ENCODE measurements at regions not wholly inside any gene's neighbourhood (a gene's known extent, or its start where the extent isn't known, plus 50 kb on each side); places are given as distances from the start of the nearest gene placed in this dataset.

DNA sequence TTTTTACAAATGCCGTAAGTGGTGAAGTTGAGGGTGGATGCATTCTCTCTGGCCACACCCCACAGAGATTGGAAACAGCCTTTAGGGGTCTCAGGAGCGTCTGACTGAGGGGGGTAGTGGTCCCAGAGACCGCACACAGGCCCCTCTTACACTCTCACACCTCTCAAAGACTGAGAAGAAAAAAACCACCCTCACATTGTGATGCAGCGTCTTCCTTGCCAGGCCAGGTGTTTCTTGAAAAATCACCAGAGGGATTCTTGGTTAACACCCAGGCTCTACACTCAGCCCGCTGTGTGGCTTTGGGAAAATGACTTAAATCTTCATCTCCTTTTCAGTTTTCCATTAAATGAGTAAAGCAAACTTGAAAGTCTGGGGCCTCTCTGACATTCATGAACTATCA is 115.8 kb upstream of the SPTLC3 start:
- TF ChIP-seq, protein P1, sequence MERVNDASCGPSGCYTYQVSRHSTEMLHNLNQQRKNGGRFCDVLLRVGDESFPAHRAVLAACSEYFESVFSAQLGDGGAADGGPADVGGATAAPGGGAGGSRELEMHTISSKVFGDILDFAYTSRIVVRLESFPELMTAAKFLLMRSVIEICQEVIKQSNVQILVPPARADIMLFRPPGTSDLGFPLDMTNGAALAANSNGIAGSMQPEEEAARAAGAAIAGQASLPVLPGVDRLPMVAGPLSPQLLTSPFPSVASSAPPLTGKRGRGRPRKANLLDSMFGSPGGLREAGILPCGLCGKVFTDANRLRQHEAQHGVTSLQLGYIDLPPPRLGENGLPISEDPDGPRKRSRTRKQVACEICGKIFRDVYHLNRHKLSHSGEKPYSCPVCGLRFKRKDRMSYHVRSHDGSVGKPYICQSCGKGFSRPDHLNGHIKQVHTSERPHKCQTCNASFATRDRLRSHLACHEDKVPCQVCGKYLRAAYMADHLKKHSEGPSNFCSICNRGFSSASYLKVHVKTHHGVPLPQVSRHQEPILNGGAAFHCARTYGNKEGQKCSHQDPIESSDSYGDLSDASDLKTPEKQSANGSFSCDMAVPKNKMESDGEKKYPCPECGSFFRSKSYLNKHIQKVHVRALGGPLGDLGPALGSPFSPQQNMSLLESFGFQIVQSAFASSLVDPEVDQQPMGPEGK (CRISPR knock-in tag; IDR thresholded peaks at IDR 0.05; ENCODE audit: borderline replicate concordance), result no peak
- TF ChIP-seq, protein P2, sequence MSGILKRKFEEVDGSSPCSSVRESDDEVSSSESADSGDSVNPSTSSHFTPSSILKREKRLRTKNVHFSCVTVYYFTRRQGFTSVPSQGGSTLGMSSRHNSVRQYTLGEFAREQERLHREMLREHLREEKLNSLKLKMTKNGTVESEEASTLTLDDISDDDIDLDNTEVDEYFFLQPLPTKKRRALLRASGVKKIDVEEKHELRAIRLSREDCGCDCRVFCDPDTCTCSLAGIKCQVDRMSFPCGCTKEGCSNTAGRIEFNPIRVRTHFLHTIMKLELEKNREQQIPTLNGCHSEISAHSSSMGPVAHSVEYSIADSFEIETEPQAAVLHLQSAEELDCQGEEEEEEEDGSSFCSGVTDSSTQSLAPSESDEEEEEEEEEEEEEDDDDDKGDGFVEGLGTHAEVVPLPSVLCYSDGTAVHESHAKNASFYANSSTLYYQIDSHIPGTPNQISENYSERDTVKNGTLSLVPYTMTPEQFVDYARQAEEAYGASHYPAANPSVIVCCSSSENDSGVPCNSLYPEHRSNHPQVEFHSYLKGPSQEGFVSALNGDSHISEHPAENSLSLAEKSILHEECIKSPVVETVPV (CRISPR knock-in tag; IDR thresholded peaks at IDR 0.05), result no peak
- TF ChIP-seq ISL1 (CRISPR knock-in tag; IDR thresholded peaks at IDR 0.05) (no peak), OSR1 (CRISPR knock-in tag; IDR thresholded peaks at IDR 0.05) (no peak), ZNF565 (CRISPR knock-in tag; conservative IDR thresholded peaks at IDR 0.05; ENCODE audit: low read depth) (no peak), ARNTL (CRISPR knock-in tag; IDR thresholded peaks at IDR 0.05; ENCODE audit: borderline replicate concordance, low read depth) (no peak), CSDC2 (CRISPR knock-in tag; IDR thresholded peaks at IDR 0.05) (no peak), RARB (CRISPR knock-in tag; IDR thresholded peaks at IDR 0.05) (no peak), TCF4 (CRISPR knock-in tag; IDR thresholded peaks at IDR 0.05; ENCODE audit: borderline replicate concordance) (no peak), GLIS3 (CRISPR knock-in tag; IDR thresholded peaks at IDR 0.05) (no peak), ZFP30 (CRISPR knock-in tag; IDR thresholded peaks at IDR 0.05) (no peak)
- TF ChIP-seq, protein P3, sequence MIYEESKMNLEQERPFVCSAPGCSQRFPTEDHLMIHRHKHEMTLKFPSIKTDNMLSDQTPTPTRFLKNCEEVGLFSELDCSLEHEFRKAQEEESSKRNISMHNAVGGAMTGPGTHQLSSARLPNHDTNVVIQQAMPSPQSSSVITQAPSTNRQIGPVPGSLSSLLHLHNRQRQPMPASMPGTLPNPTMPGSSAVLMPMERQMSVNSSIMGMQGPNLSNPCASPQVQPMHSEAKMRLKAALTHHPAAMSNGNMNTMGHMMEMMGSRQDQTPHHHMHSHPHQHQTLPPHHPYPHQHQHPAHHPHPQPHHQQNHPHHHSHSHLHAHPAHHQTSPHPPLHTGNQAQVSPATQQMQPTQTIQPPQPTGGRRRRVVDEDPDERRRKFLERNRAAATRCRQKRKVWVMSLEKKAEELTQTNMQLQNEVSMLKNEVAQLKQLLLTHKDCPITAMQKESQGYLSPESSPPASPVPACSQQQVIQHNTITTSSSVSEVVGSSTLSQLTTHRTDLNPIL (CRISPR knock-in tag; IDR thresholded peaks at IDR 0.05; ENCODE audit: low read depth), result no peak
